ENCODE measurements at regions not wholly inside any gene's neighbourhood (a gene's known extent, or its start where the extent isn't known, plus 50 kb on each side); places are given as distances from the start of the nearest gene placed in this dataset.

GRCh38 chr4:29581457-29581856, 1138.7 kb upstream of the PCDH7 start:
- Histone ChIP-seq H3K4me3 (no peak overlapping the region), H3K27me3 (no peaks in the 10 kb centered on the region), H3K27ac (no peak overlapping the region), H3K36me3 (0 out of 2 replicates have a peak, but pooled peaks cover 3% of the 10 kb centered on the region), H3K9me3 (replicated peaks) (no peaks in the 10 kb centered on the region; the same call in 1 of the 2 replicates), H3K4me1 (no peaks in the 10 kb centered on the region)
- no peak for DNase-seq

DNA sequence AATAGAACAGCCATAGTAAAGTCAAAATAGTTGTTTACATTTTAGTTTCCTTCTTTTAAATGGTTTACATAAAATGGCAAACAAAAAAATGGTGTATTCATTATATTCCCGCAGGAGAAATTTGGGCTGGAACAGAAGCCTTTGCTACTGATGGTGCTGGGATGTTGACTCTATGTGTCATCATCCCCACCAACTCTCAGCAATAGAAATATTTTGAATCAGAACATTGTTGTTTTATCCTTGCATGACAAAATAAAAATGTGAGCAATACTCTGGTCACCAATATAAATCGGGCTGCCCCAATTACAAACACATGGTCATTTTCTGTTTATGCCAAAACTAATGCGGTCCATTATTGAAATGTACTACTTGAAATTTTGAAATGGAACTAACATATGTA, 1131.6 kb upstream of the PCDH7 start:
- H3K9me3 ChIP-seq (replicated peaks) = peaks cover 2% of the 10 kb centered on the region
- no peaks in the 10 kb centered on the region for H3K36me3 ChIP-seq
- H3K4me3 ChIP-seq = no peak overlapping the region
- no peaks in the 10 kb centered on the region for H3K4me1 ChIP-seq
- DNase-seq = no peak
- no peaks in the 10 kb centered on the region for H3K27me3 ChIP-seq
- H3K27ac ChIP-seq = no peak overlapping the region

- Histone ChIP-seq H3K4me1 (no peaks in the 10 kb centered on the region), H3K9me3 (replicated peaks) (peaks cover 5% of the 10 kb centered on the region; the same call in 1 of the 2 replicates), H3K36me3 (no peaks in the 10 kb centered on the region; the same call in 1 of the 2 replicates), H3K27me3 (no peaks in the 10 kb centered on the region), H3K4me3 (no peak overlapping the region), H3K27ac (no peak overlapping the region)
- DNase-seq = no peak
Observed at GRCh38 chr4:29596228-29596627, 1123.9 kb upstream of the PCDH7 start.

GRCh38 chr4:29619168-29619567, 1101.0 kb upstream of the PCDH7 start:
- DNase-seq = peak in 1 of 2 experiments; percentile 18
- Histone ChIP-seq H3K9me3 (replicated peaks) (no peaks in the 10 kb centered on the region; the same call in 1 of the 2 replicates), H3K4me1 (no peaks in the 10 kb centered on the region), H3K4me3 (no peak overlapping the region), H3K27ac (no peak overlapping the region), H3K36me3 (peaks cover 6% of the 10 kb centered on the region; the same call in 1 of the 2 replicates), H3K27me3 (no peaks in the 10 kb centered on the region)

DNA sequence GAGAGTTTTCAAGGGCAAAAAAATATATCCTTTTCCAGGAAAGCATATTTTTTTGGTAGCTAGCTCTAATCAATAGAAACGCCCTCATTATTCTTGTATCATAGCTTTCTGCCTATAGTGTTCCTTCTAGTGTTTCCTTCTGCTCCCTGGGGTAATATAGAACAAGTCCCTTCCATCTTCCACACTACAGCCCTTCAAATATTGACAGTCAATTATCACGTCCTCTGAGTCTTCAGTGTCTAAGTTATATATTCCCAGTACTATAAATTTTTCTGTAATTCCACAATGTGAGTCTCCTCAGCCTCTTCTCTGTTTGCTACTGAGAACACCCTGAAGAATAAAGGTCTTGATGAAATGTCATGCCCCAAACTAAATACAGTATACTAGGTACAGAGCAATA, 1088.0 kb upstream of the PCDH7 start:
- no peaks in the 10 kb centered on the region for H3K27me3 ChIP-seq
- peaks cover 16% of the 10 kb centered on the region for H3K36me3 ChIP-seq
- peaks cover 4% of the 10 kb centered on the region; the same call in 1 of the 2 replicates for H3K9me3 ChIP-seq (replicated peaks)
- H3K4me3 ChIP-seq = no peak overlapping the region
- no peak for DNase-seq
- H3K4me1 ChIP-seq = no peaks in the 10 kb centered on the region
- no peak overlapping the region for H3K27ac ChIP-seq

DNA sequence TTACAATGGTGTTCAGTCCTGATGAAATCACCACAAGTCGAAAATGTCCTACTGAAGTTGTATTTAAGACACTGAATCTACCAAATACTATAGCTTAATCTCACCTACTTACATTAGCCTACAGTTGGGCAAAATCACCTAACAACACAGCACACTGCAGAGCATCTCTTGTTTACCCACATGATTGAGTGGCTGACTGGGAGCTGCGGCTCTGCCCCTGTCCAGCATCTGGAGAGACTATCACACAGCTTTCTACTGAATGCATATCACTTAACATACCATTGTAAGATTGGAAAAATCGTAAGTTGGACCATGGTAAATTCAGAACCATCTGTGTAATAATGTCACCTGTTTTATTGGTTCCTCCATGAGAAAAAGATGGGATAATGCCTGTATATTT, 1083.2 kb upstream of the PCDH7 start:
- Histone ChIP-seq H3K4me1 (no peaks in the 10 kb centered on the region), H3K36me3 (peaks cover 21% of the 10 kb centered on the region), H3K27me3 (no peaks in the 10 kb centered on the region), H3K4me3 (no peak overlapping the region), H3K9me3 (replicated peaks) (peaks cover 4% of the 10 kb centered on the region; the same call in 1 of the 2 replicates), H3K27ac (no peak overlapping the region)
- no peak for DNase-seq

DNA sequence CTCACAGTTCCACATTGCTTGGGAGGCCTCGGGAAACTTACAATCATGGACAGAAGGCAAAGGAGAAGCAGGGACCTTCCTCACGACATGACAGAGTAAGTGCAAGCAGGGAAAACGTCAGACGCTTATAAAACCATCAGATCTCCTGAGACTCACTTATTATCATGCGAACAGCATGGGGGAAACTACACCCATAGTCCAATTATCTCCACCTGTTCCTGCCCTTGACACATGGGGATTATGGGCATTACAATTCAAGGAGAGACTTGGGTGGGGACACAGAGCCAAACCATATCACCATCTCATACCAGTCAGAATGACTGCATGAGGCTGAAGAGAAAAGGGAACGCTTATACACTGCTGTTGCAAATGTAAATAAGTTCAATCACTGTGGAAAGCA, 1066.9 kb upstream of the PCDH7 start:
- Histone ChIP-seq H3K27ac (peak overlapping the region; percentile 66), H3K27me3 (no peaks in the 10 kb centered on the region), H3K4me3 (peak overlapping the region; percentile 56), H3K9me3 (replicated peaks) (no peaks in the 10 kb centered on the region), H3K36me3 (peaks cover under 1% of the 10 kb centered on the region; the same call in 1 of the 2 replicates), H3K4me1 (peaks cover 6% of the 10 kb centered on the region; the same call in 1 of the 2 replicates)
- DNase-seq = peak; percentile 89 to 97

DNA sequence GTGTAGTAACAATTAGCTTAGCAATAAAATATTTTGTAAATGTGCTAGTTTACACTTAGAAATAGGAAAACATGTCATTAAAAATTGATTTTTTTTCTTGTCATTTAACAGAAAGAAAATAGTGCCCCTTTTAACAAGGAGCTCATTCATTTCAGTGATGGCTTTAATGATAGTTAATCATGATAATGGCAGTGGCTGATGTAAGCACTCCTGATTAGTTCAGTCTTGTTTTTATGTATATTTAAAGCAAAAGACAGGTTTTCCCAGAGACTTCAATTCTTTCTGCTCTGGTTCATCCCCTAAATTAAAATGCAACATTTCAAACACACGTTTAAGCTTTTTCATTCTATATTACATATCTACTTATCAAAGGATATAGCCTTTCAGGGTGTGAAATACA, 1039.5 kb upstream of the PCDH7 start:
- Histone ChIP-seq H3K4me3 (no peak overlapping the region), H3K27me3 (no peaks in the 10 kb centered on the region), H3K27ac (no peak overlapping the region), H3K9me3 (replicated peaks) (no peaks in the 10 kb centered on the region; the same call in 1 of the 2 replicates), H3K36me3 (no peaks in the 10 kb centered on the region), H3K4me1 (no peaks in the 10 kb centered on the region)
- no peak for DNase-seq

GRCh38 chr4:29704059-29704458, 1016.1 kb upstream of the PCDH7 start:
- peaks cover 11% of the 10 kb centered on the region for H3K4me1 ChIP-seq
- no peak overlapping the region for H3K27ac ChIP-seq
- DNase-seq = no peak
- H3K9me3 ChIP-seq (replicated peaks) = peaks cover 17% of the 10 kb centered on the region
- no peaks in the 10 kb centered on the region for H3K27me3 ChIP-seq
- no peaks in the 10 kb centered on the region for H3K36me3 ChIP-seq
- no peak overlapping the region for H3K4me3 ChIP-seq

GRCh38 chr4:29708473-29708872, 1011.7 kb upstream of the PCDH7 start:
- H3K36me3 ChIP-seq = no peaks in the 10 kb centered on the region
- peaks cover 18% of the 10 kb centered on the region for H3K4me1 ChIP-seq
- no peaks in the 10 kb centered on the region for H3K27me3 ChIP-seq
- H3K9me3 ChIP-seq (replicated peaks) = peaks cover 17% of the 10 kb centered on the region
- peak; percentile 91 to 97 for DNase-seq
- peak overlapping the region; percentile 93 for H3K27ac ChIP-seq
- H3K4me3 ChIP-seq = no peak overlapping the region

- Histone ChIP-seq H3K9me3 (replicated peaks) (peaks cover 14% of the 10 kb centered on the region), H3K27me3 (no peaks in the 10 kb centered on the region), H3K36me3 (no peaks in the 10 kb centered on the region), H3K4me3 (no peak overlapping the region), H3K27ac (no peak overlapping the region), H3K4me1 (peaks cover 18% of the 10 kb centered on the region)
- no peak for DNase-seq
Observed at GRCh38 chr4:29710519-29710918, 1009.6 kb upstream of the PCDH7 start.

GRCh38 chr4:29711226-29711625, 1008.9 kb upstream of the PCDH7 start:
- Histone ChIP-seq H3K4me1 (peaks cover 18% of the 10 kb centered on the region), H3K27me3 (no peaks in the 10 kb centered on the region), H3K36me3 (no peaks in the 10 kb centered on the region), H3K4me3 (no peak overlapping the region), H3K27ac (no peak overlapping the region), H3K9me3 (replicated peaks) (peaks cover 10% of the 10 kb centered on the region)
- DNase-seq = no peak

GRCh38 chr4:29717287-29718057, 1002.7 kb upstream of the PCDH7 start:
- peak; percentile 32 to 66 for DNase-seq
- H3K36me3 ChIP-seq = no peaks in the 10 kb centered on the region
- peak overlapping the region; percentile 57 for H3K27ac ChIP-seq
- peaks cover 14% of the 10 kb centered on the region for H3K4me1 ChIP-seq
- 0 out of 2 replicates have a peak, but pooled peaks cover 3% of the 10 kb centered on the region for H3K9me3 ChIP-seq (replicated peaks)
- no peaks in the 10 kb centered on the region for H3K27me3 ChIP-seq
- no peak overlapping the region for H3K4me3 ChIP-seq

- DNase-seq = peak in 1 of 2 experiments; percentile 60
- no peaks in the 10 kb centered on the region for H3K27me3 ChIP-seq
- H3K4me3 ChIP-seq = no peak overlapping the region
- no peaks in the 10 kb centered on the region for H3K36me3 ChIP-seq
- H3K9me3 ChIP-seq (replicated peaks) = 0 out of 2 replicates have a peak, but pooled peaks cover 3% of the 10 kb centered on the region
- H3K4me1 ChIP-seq = peaks cover 14% of the 10 kb centered on the region
- peak overlapping the region; percentile 57 for H3K27ac ChIP-seq
Observed at GRCh38 chr4:29718136-29718535, 1002.0 kb upstream of the PCDH7 start.

- no peak for DNase-seq
- H3K36me3 ChIP-seq = no peaks in the 10 kb centered on the region
- no peak overlapping the region for H3K27ac ChIP-seq
- peaks cover 13% of the 10 kb centered on the region for H3K4me1 ChIP-seq
- no peak overlapping the region for H3K4me3 ChIP-seq
- 0 out of 2 replicates have a peak, but pooled peaks cover 3% of the 10 kb centered on the region for H3K9me3 ChIP-seq (replicated peaks)
- H3K27me3 ChIP-seq = no peaks in the 10 kb centered on the region
Observed at GRCh38 chr4:29722253-29722652, 997.9 kb upstream of the PCDH7 start.

Measured in SJCRH30 (cell line).